H1 (cell line): ENCODE measurements at regions not wholly inside any gene's neighbourhood (a gene's known extent, or its start where the extent isn't known, plus 50 kb on each side); places are given as distances from the start of the nearest gene placed in this dataset.
A peak's percentile ranks its signal among the peaks of the same experiment; 100 is the strongest.

Experiments used
- CTCF ChIA-PET: fragments of 300-600 bp; sonication (Branson Sonifier 250); formaldehyde crosslinking; loops from one replicate; lab custom pipeline; 2021; ENCODE audit not compliant: partially characterized antibody; lab: Charles Lee
- POLR2A ChIA-PET: fragments of 300-600 bp; sonication (Branson Sonifier 250); formaldehyde crosslinking; loops from one replicate; lab custom pipeline; 2021; ENCODE audit warnings: inconsistent platforms; ENCODE audit not compliant: partially characterized antibody; lab: Charles Lee
- DNase-seq, 2 experiments: peaks; one replicate each; pipeline versions ENCODE4 v3.0.0 to v3.0.0-alpha.2; 2010 to 2022; ENCODE audit warnings: low spot score in 2 of 2, low read depth in 1 of 2, mixed read lengths in 1 of 2
- FAIRE-seq: peaks from 2 replicates; lab custom pipeline; 2011; peaks lifted over from hg19 to GRCh38; lab: Jason Lieb, UNC
- H2AFZ ChIP-seq: 2 replicates; pipeline ENCODE4 v1.8.1; 2012; ENCODE audit warnings: low read length, inconsistent platforms
- H2AK5ac ChIP-seq: 2 replicates; pipeline ENCODE4 v1.6.1; 2013; ENCODE audit warnings: low read depth, low read length
- H2BK120ac ChIP-seq: replicated peaks from 2 replicates; pipeline ENCODE3; 2013; ENCODE audit warnings: low read depth, low read length, inconsistent platforms
- H2BK12ac ChIP-seq: 2 replicates; pipeline ENCODE4 v1.6.1; 2013; ENCODE audit warnings: low read depth, low read length
- H2BK15ac ChIP-seq: 2 replicates; pipeline ENCODE4 v1.6.1; 2013; ENCODE audit warnings: low read length
- H2BK20ac ChIP-seq: 2 replicates; pipeline ENCODE4 v1.6.1; 2013; ENCODE audit warnings: low read length
- H2BK5ac ChIP-seq: 2 replicates; pipeline ENCODE4 v1.6.1; 2013; ENCODE audit warnings: low read depth, low read length
- H3K14ac ChIP-seq: 2 replicates; pipeline ENCODE4 v1.6.1; 2013; ENCODE audit warnings: inconsistent platforms; ENCODE audit not compliant: insufficient read length
- H3K18ac ChIP-seq: 2 replicates; pipeline ENCODE4 v1.6.1; 2013; ENCODE audit warnings: low read length; ENCODE audit errors: extremely low read depth
- H3K23ac ChIP-seq: 2 replicates; pipeline ENCODE4 v1.6.1; 2013; ENCODE audit warnings: inconsistent platforms; ENCODE audit not compliant: insufficient read length
- H3K23me2 ChIP-seq: 2 replicates; pipeline ENCODE4 v1.6.1; 2013; ENCODE audit warnings: low read depth, low read length
- H3K27ac ChIP-seq: 2 replicates; pipeline ENCODE4 v1.6.1; 2011; ENCODE audit warnings: low read depth, low read length, inconsistent platforms
- H3K27me3 ChIP-seq, 4 experiments: replicated peaks in 1 of 4; 1 replicate in 1 of 4; 2 replicates in 3 of 4; pipeline versions ENCODE4 v1.6.1 to v1.8.1; 2011 to 2013; ENCODE audit warnings: low read length in 3 of 4, mild to moderate bottlenecking in 3 of 4, inconsistent platforms in 2 of 4, mixed read lengths in 2 of 4, moderate library complexity in 1 of 4; ENCODE audit not compliant: control insufficient read depth in 3 of 4, insufficient read depth in 3 of 4; ENCODE audit errors: extremely low read depth in 1 of 4
- H3K36me3 ChIP-seq, 4 experiments: 2 replicates each; pipeline versions ENCODE4 v1.6.1 to v1.8.1; 2011 to 2013; ENCODE audit warnings: mild to moderate bottlenecking in 4 of 4, low read length in 3 of 4, moderate library complexity in 2 of 4, control low read depth in 1 of 4, inconsistent platforms in 1 of 4; ENCODE audit not compliant: insufficient read depth in 4 of 4, control insufficient read depth in 2 of 4
- H3K4ac ChIP-seq: replicated peaks from 2 replicates; pipeline ENCODE3; 2013; ENCODE audit warnings: low read length, low read depth, mixed read lengths, inconsistent platforms; ENCODE audit not compliant: insufficient read length
- H3K4me1 ChIP-seq, 4 experiments: replicated peaks in 1 of 4; 1 replicate in 1 of 4; 2 replicates in 3 of 4; pipeline versions ENCODE4 v1.6.1 to v1.8.1; 2011 to 2013; ENCODE audit warnings: low read length in 3 of 4, inconsistent platforms in 2 of 4, mixed read lengths in 1 of 4; ENCODE audit not compliant: insufficient read depth in 4 of 4, control insufficient read depth in 3 of 4
- H3K4me2 ChIP-seq, 2 experiments: 2 replicates each; pipeline versions ENCODE4 v1.6.1 to v1.8.1; 2011 to 2013; ENCODE audit warnings: low read depth in 2 of 2, low read length in 2 of 2, control low read depth in 1 of 2, inconsistent platforms in 1 of 2, mild to moderate bottlenecking in 1 of 2; ENCODE audit not compliant: insufficient read depth in 1 of 2
- H3K4me3 ChIP-seq, 4 experiments: fragments of 200-600, 300-600 bp in 1 of 4; sonication (generic), shearing (Covaris generic), sonication (Bioruptor Twin) in 1 of 4; 2 replicates each; pipeline versions ENCODE4 v1.5.1 to v1.8.1; 2011 to 2016; ENCODE audit warnings: low read length in 4 of 4, low read depth in 3 of 4, control low read depth in 2 of 4, inconsistent platforms in 2 of 4, mild to moderate bottlenecking in 2 of 4, mixed read lengths in 1 of 4, moderate library complexity in 1 of 4; ENCODE audit not compliant: insufficient read depth in 2 of 4; ENCODE audit errors: extremely low read depth in 1 of 4
- H3K56ac ChIP-seq: replicated peaks from 2 replicates; pipeline ENCODE3; 2013; ENCODE audit warnings: low read depth, mild to moderate bottlenecking, mixed read lengths, low read length, inconsistent platforms; ENCODE audit not compliant: insufficient read length
- H3K79me1 ChIP-seq: 2 replicates; pipeline ENCODE4 v1.6.1; 2013; ENCODE audit warnings: low read depth, low read length, control low read depth
- H3K79me2 ChIP-seq, 2 experiments: 2 replicates each; pipeline versions ENCODE4 v1.6.1 to v1.8.1; 2012 to 2013; ENCODE audit warnings: low read length in 2 of 2, mild to moderate bottlenecking in 2 of 2, inconsistent platforms in 1 of 2; ENCODE audit not compliant: insufficient read depth in 2 of 2, control insufficient read depth in 1 of 2
- H3K9ac ChIP-seq, 4 experiments: replicated peaks in 1 of 4; 1 replicate in 1 of 4; 2 replicates in 3 of 4; pipeline versions ENCODE4 v1.6.1 to v1.8.1; 2011 to 2013; ENCODE audit warnings: low read depth in 3 of 4, low read length in 3 of 4, control low read depth in 2 of 4, mild to moderate bottlenecking in 2 of 4, moderate library complexity in 2 of 4, inconsistent platforms in 1 of 4; ENCODE audit errors: extremely low read depth in 1 of 4
- H3K9me3 ChIP-seq, 2 experiments: 2 replicates each; pipeline versions ENCODE4 v1.6.1 to v1.8.1; 2012 to 2013; ENCODE audit warnings: mild to moderate bottlenecking in 2 of 2, moderate library complexity in 2 of 2, control low read depth in 1 of 2, inconsistent platforms in 1 of 2, low read depth in 1 of 2, low read length in 1 of 2, mixed read lengths in 1 of 2; ENCODE audit not compliant: insufficient read depth in 2 of 2
- H4K20me1 ChIP-seq, 2 experiments: replicated peaks in 1 of 2; 2 replicates each; pipeline versions ENCODE3 to v1.8.1; 2011 to 2013; ENCODE audit warnings: inconsistent platforms in 2 of 2, low read length in 2 of 2, mild to moderate bottlenecking in 1 of 2; ENCODE audit not compliant: insufficient read depth in 2 of 2, control insufficient read depth in 1 of 2
- H4K5ac ChIP-seq: 2 replicates; pipeline ENCODE4 v1.6.1; 2013; ENCODE audit warnings: low read length, low read depth, mixed read lengths, inconsistent platforms; ENCODE audit not compliant: insufficient read length
- H4K8ac ChIP-seq: 2 replicates; pipeline ENCODE4 v1.8.0; 2013; ENCODE audit warnings: mild to moderate bottlenecking, moderate library complexity, low read length, inconsistent platforms; ENCODE audit not compliant: insufficient read depth; ENCODE audit errors: extremely low read depth
- H4K91ac ChIP-seq: replicated peaks from 2 replicates; pipeline ENCODE3; 2013; ENCODE audit warnings: low read length, mixed read lengths, inconsistent platforms; ENCODE audit not compliant: insufficient read length
- EP300 ChIP-seq, 2 experiments: IDR thresholded peaks; 1 replicate in 1 of 2; 2 replicates in 1 of 2; pipeline ENCODE4 v1.6.1; 2011 to 2012; ENCODE audit warnings: low read depth in 2 of 2, low read length in 2 of 2, mild to moderate bottlenecking in 2 of 2, borderline replicate concordance in 1 of 2, inconsistent platforms in 1 of 2, moderate library complexity in 1 of 2
- SUZ12 ChIP-seq: fragments of 200-600 bp; sonication (generic); IDR thresholded peaks from 2 replicates; pipeline ENCODE4 v1.6.1; 2012; ENCODE audit warnings: mild to moderate bottlenecking, inconsistent platforms, low read length, moderate library complexity, mixed read lengths
- TAF7 ChIP-seq: optimal IDR thresholded peaks from 2 replicates; pipeline ENCODE3; 2011; ENCODE audit warnings: low read depth, mild to moderate bottlenecking, inconsistent platforms, low read length, moderate library complexity, borderline replicate concordance
- WGBS, 2 experiments: shearing (Covaris generic) in 1 of 2; methylation state at CpG; one replicate each; pipeline versions ENCODE4 v1.1.6 to v1.1.7; 2013 to 2015; ENCODE audit warnings: low lambda C conversion rate in 2 of 2, mixed read lengths in 2 of 2, inconsistent platforms in 1 of 2, low coverage in 1 of 2, missing lambda C conversion rate in 1 of 2; ENCODE audit not compliant: insufficient replicate concordance in 2 of 2, insufficient coverage in 1 of 2, insufficient read length in 1 of 2; ENCODE audit errors: extremely low coverage in 1 of 2, missing lambda C conversion rate in 1 of 2; 5-methylcytosine and 5-hydroxymethylcytosine counted together

DNA sequence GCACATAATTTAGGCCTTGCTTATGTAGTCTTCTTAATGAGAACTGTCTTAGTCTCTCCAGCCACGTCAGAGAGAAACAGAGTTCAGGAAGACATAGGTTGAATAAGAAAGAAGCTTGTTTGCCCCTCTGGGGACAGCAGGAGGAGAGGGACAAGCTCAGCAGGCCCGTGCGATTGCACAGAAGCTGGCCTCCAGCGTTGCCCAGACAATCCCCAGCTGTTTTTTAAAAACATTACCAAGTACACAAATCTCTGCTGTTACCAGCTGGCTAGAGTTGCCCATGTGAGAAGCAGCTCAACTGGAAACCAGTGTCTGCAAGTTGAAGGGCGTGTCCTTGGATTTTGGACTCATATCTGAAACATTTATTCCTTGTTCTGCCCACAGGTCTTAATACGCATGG, 232.6 kb downstream of the EFCAB11 start:
- Histone ChIP-seq H4K5ac (no peak overlapping the region), H2BK120ac (peak overlapping the region; percentile 73), H3K4me2 (peak overlapping the region; percentile 26 to 58; a peak in 3 of 4 replicates), H3K9ac (no peak overlapping the region), H3K27me3 (no peaks in the 10 kb centered on the region), H3K4me3 (no peak overlapping the region; a peak in 1 of 8 replicates), H3K27ac (no peak overlapping the region), H4K8ac (no peak overlapping the region), H4K20me1 (no peaks in the 10 kb centered on the region), H2BK5ac (peak overlapping the region; percentile 28; the same call in 1 of the 2 replicates), H3K36me3 (no peaks in the 10 kb centered on the region), H3K4me1 (peaks cover 14 to 26% (median 21%) of the 10 kb centered on the region in 4 experiments), H2BK15ac (no peak overlapping the region), H2BK20ac (peak overlapping the region; percentile 37; the same call in 1 of the 2 replicates), H3K14ac (no peak overlapping the region), H2BK12ac (peak overlapping the region; percentile 11; the same call in 1 of the 2 replicates), H4K91ac (peak overlapping the region; percentile 59), H3K9me3 (no peaks in the 10 kb centered on the region), H2AK5ac (no peak overlapping the region), H3K23me2 (no peaks in the 10 kb centered on the region), H2AFZ (peak overlapping the region; percentile 68; the same call in 1 of the 2 replicates), H3K18ac (peak overlapping the region; percentile 71), H3K79me1 (no peaks in the 10 kb centered on the region), H3K4ac (peak overlapping the region; percentile 19), H3K56ac (no peak overlapping the region), H3K79me2 (no peaks in the 10 kb centered on the region), H3K23ac (no peak overlapping the region)
- TF ChIP-seq TAF7 (no peak), EP300 (IDR thresholded peaks at IDR 0.05; ENCODE audit: borderline replicate concordance in 1 of 2, low read depth in 2 of 2, low read length in 2 of 2) (no peak), SUZ12 (no peak)
- FAIRE-seq: no peak
- DNase-seq: no peak
- 84% methylated on average over 6 of the region's 6 CpGs; no CpG with 5 or more reads in 1 of the 2 experiments for WGBS, 2 experiments
- ChIA-PET CTCF (interaction anchor here (0.5 to 2.4 kb wide), 9 partner anchors 9 to 297 kb away, joined by 3 to 9 read pairs (median 3); partner anchors contain the start of gene EFCAB11), POLR2A (no interaction called here)
